ENCODE measurements at regions not wholly inside any gene's neighbourhood (a gene's known extent, or its start where the extent isn't known, plus 50 kb on each side); places are given as distances from the start of the nearest gene placed in this dataset.

- CTCF ChIA-PET = no interaction called here
- TF ChIP-seq CTCF (IDR thresholded peaks at IDR 0.05; ENCODE audit: unreplicated experiment) = no peak
- no peaks in the 10 kb centered on the region for H3K36me3 Mint-ChIP-seq (ENCODE audit: insufficient read depth, unreplicated experiment)
- intact Hi-C loops (cut with micrococcal nuclease; ENCODE audit: unreplicated experiment) = no loop called here
- no peak for DNase-seq
- no peak overlapping the region for H3K27ac Mint-ChIP-seq (ENCODE audit: unreplicated experiment)
- peaks cover 2% of the 10 kb centered on the region for H3K9me3 Mint-ChIP-seq (ENCODE audit: low read depth, unreplicated experiment)
- BruUV-seq (replicated peaks) = no TSS peak
- H3K27me3 Mint-ChIP-seq (ENCODE audit: unreplicated experiment) = peaks cover 18% of the 10 kb centered on the region
- no peak overlapping the region for H3K4me3 Mint-ChIP-seq (ENCODE audit: low read depth, unreplicated experiment)
- no peaks in the 10 kb centered on the region for H3K4me1 Mint-ChIP-seq (ENCODE audit: low read depth, unreplicated experiment)
These were observed 378.1 kb upstream of the JARID2 start for GRCh38 chr6:14867802-14868201.

GRCh38 chr6:14871221-14871620 lies 374.6 kb upstream of the JARID2 start:
- H3K36me3 Mint-ChIP-seq (ENCODE audit: insufficient read depth, unreplicated experiment) = no peaks in the 10 kb centered on the region

GRCh38 chr6:14873101-14873500 lies 372.8 kb upstream of the JARID2 start:
- Mint-ChIP-seq H3K27ac (ENCODE audit: unreplicated experiment) (no peak overlapping the region), H3K36me3 (ENCODE audit: insufficient read depth, unreplicated experiment) (no peaks in the 10 kb centered on the region), H3K9me3 (ENCODE audit: low read depth, unreplicated experiment) (peaks cover 4% of the 10 kb centered on the region), H3K27me3 (ENCODE audit: unreplicated experiment) (no peaks in the 10 kb centered on the region), H3K4me1 (ENCODE audit: low read depth, unreplicated experiment) (peaks cover 20% of the 10 kb centered on the region), H3K4me3 (ENCODE audit: low read depth, unreplicated experiment) (no peak overlapping the region)
- CTCF ChIA-PET = interaction anchor here (0.6 kb wide), 1 partner anchor 64 kb away, joined by 3 read pairs; no protein-coding TSS in a partner anchor
- BruUV-seq (replicated peaks) = no TSS peak
- DNase-seq = no peak
- TF ChIP-seq CTCF (IDR thresholded peaks at IDR 0.05; ENCODE audit: unreplicated experiment) = no peak
- intact Hi-C loops (cut with micrococcal nuclease; ENCODE audit: unreplicated experiment) = no loop called here

More at GRCh38 chr6:14871221-14871620, 374.6 kb upstream of the JARID2 start:
- no peak for DNase-seq
- no peak overlapping the region for H3K27ac Mint-ChIP-seq (ENCODE audit: unreplicated experiment)
- no peaks in the 10 kb centered on the region for H3K27me3 Mint-ChIP-seq (ENCODE audit: unreplicated experiment)
- intact Hi-C loops (cut with micrococcal nuclease; ENCODE audit: unreplicated experiment) = no loop called here
- CTCF ChIA-PET = no interaction called here
- no TSS peak for BruUV-seq (replicated peaks)
- H3K4me3 Mint-ChIP-seq (ENCODE audit: low read depth, unreplicated experiment) = no peak overlapping the region
- no peak for TF ChIP-seq CTCF (IDR thresholded peaks at IDR 0.05; ENCODE audit: unreplicated experiment)
- H3K4me1 Mint-ChIP-seq (ENCODE audit: low read depth, unreplicated experiment) = peaks cover 2% of the 10 kb centered on the region
- peaks cover 2% of the 10 kb centered on the region for H3K9me3 Mint-ChIP-seq (ENCODE audit: low read depth, unreplicated experiment)

- TF ChIP-seq CTCF (IDR thresholded peaks at IDR 0.05; ENCODE audit: unreplicated experiment) = no peak
- no peak overlapping the region for H3K4me3 Mint-ChIP-seq (ENCODE audit: low read depth, unreplicated experiment)
- peaks cover 4% of the 10 kb centered on the region for H3K9me3 Mint-ChIP-seq (ENCODE audit: low read depth, unreplicated experiment)
- H3K27me3 Mint-ChIP-seq (ENCODE audit: unreplicated experiment) = no peaks in the 10 kb centered on the region
- DNase-seq = no peak
- intact Hi-C loops (cut with micrococcal nuclease; ENCODE audit: unreplicated experiment) = no loop called here
- H3K27ac Mint-ChIP-seq (ENCODE audit: unreplicated experiment) = no peak overlapping the region
- no peaks in the 10 kb centered on the region for H3K36me3 Mint-ChIP-seq (ENCODE audit: insufficient read depth, unreplicated experiment)
- CTCF ChIA-PET = interaction anchor here (0.6 to 0.7 kb wide), 3 partner anchors 30 to 875 kb away, joined by 4 to 5 read pairs (median 4); no protein-coding TSS in a partner anchor
- peaks cover 23% of the 10 kb centered on the region for H3K4me1 Mint-ChIP-seq (ENCODE audit: low read depth, unreplicated experiment)
- BruUV-seq (replicated peaks) = no TSS peak
These were observed 372.0 kb upstream of the JARID2 start for GRCh38 chr6:14873781-14874441.
